ENCODE measurements at regions not wholly inside any gene's neighbourhood (a gene's known extent, or its start where the extent isn't known, plus 50 kb on each side); places are given as distances from the start of the nearest gene placed in this dataset.

DNA sequence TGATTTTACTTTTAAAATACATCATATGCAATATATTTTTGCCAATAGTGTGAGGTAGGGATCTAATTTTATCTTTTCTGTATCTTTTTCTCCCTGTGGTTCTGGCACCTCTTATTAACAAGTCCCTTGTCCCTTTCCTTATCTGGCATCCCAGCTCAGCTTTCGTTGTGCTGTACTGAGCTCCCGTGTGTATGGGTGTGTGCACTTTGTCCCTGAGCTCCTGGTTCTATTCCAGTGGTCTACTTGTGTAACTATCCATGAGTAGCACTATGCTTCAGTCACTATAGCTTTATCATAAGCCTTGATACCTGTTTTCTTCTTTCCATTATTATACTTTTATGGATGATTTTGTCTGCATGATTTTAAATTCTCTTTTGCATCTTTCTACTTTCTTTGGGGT is 401.4 kb upstream of the POU3F3 start:
- H3K4me1 Mint-ChIP-seq, result no peaks in the 10 kb centered on the region
- no peaks in the 10 kb centered on the region for H3K4me1 ChIP-seq (ENCODE audit: control insufficient read depth, insufficient read depth, low read length)
- H3K27ac Mint-ChIP-seq, result no peak overlapping the region
- no peaks in the 10 kb centered on the region for H3K9me3 Mint-ChIP-seq
- H3K36me3 Mint-ChIP-seq, result no peaks in the 10 kb centered on the region
- H3K27me3 ChIP-seq (ENCODE audit: control insufficient read depth, insufficient read depth, low read length), result no peaks in the 10 kb centered on the region
- no peak overlapping the region for H3K4me3 ChIP-seq (ENCODE audit: low read length)
- intact Hi-C loops (cut with micrococcal nuclease), result no loop called here
- no peak overlapping the region for H3K4me3 Mint-ChIP-seq
- DNase-seq (no peak), ATAC-seq (no peak)
- no peaks in the 10 kb centered on the region for H3K9me3 ChIP-seq (ENCODE audit: control insufficient read depth, insufficient read depth, low read length)
- H3K27me3 Mint-ChIP-seq (ENCODE audit: low read depth in 2 of 2), result no peaks in the 10 kb centered on the region
- H3K36me3 ChIP-seq (ENCODE audit: control insufficient read depth, insufficient read depth, low read length), result no peaks in the 10 kb centered on the region
- no peak overlapping the region for H3K27ac ChIP-seq (ENCODE audit: low read length)
- 95% methylated on average over 2 of the region's 2 CpGs for WGBS (ENCODE audit: insufficient coverage)
- TF ChIP-seq, protein P1, sequence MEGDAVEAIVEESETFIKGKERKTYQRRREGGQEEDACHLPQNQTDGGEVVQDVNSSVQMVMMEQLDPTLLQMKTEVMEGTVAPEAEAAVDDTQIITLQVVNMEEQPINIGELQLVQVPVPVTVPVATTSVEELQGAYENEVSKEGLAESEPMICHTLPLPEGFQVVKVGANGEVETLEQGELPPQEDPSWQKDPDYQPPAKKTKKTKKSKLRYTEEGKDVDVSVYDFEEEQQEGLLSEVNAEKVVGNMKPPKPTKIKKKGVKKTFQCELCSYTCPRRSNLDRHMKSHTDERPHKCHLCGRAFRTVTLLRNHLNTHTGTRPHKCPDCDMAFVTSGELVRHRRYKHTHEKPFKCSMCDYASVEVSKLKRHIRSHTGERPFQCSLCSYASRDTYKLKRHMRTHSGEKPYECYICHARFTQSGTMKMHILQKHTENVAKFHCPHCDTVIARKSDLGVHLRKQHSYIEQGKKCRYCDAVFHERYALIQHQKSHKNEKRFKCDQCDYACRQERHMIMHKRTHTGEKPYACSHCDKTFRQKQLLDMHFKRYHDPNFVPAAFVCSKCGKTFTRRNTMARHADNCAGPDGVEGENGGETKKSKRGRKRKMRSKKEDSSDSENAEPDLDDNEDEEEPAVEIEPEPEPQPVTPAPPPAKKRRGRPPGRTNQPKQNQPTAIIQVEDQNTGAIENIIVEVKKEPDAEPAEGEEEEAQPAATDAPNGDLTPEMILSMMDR (IDR thresholded peaks at IDR 0.05), result no peak

DNA sequence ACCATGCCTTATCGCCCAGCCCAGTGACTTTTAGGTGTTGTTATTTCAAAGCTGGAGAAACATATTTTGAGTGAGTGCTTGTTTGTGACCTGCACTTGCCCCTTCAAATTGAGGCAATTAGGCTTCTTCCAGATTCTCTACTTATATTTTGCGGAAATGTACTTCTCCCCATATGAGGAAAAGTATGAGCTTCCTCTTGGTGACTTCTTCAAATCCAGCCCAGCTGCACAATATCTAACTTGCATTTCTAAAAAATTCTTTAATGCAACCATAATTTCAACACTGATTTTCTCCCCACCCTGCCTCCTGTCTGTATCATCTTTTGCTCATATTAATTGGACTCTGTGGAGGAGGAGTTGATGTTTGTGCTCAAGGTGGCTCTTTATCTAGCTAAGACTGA is 391.2 kb upstream of the POU3F3 start:
- H3K27me3 ChIP-seq (ENCODE audit: control insufficient read depth, insufficient read depth, low read length), result peaks cover 2% of the 10 kb centered on the region
- H3K36me3 ChIP-seq (ENCODE audit: control insufficient read depth, insufficient read depth, low read length), result no peaks in the 10 kb centered on the region
- TF ChIP-seq, protein P1 (IDR thresholded peaks at IDR 0.05), result no peak
- Mint-ChIP-seq H3K9me3 (peaks cover 0 to 5% of the 10 kb centered on the region in 2 donors), H3K4me3 (no peak overlapping the region), H3K36me3 (no peaks in the 10 kb centered on the region), H3K4me1 (no peaks in the 10 kb centered on the region), H3K27me3 (ENCODE audit: low read depth in 2 of 2) (no peaks in the 10 kb centered on the region), H3K27ac (no peak overlapping the region)
- no peak overlapping the region for H3K27ac ChIP-seq (ENCODE audit: low read length)
- intact Hi-C loops (cut with micrococcal nuclease), result no loop called here
- 90% methylated on average over 2 of the region's 2 CpGs for WGBS (ENCODE audit: insufficient coverage)
- ATAC-seq, result no peak
- DNase-seq, result no peak
- H3K4me3 ChIP-seq (ENCODE audit: low read length), result no peak overlapping the region
- H3K9me3 ChIP-seq (ENCODE audit: control insufficient read depth, insufficient read depth, low read length), result no peaks in the 10 kb centered on the region
- H3K4me1 ChIP-seq (ENCODE audit: control insufficient read depth, insufficient read depth, low read length), result no peaks in the 10 kb centered on the region

DNA sequence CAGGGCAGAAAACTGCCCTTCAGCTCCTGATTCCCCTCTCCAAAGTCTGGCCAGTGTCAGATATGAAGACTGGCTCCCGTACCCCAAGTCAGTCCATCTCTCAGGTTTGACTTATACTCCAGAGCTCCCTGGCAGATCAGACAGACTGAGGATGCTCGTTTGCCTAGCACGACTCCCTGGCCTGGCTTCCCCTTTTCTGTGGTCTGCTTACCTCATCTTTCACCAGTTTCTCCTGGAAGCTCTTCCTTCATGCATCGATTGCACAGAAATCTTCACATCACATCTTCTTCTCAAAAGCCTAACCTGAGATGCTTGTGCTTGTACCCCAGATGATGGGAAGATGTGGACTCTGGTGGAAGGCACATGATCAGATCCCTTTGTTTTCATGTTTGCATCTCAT is 387.9 kb upstream of the POU3F3 start:
- no peaks in the 10 kb centered on the region for H3K36me3 Mint-ChIP-seq
- no peaks in the 10 kb centered on the region for H3K4me1 ChIP-seq (ENCODE audit: control insufficient read depth, insufficient read depth, low read length)
- peaks cover 0 to 5% of the 10 kb centered on the region in 2 donors for H3K9me3 Mint-ChIP-seq
- intact Hi-C loops (cut with micrococcal nuclease), result no loop called here
- DNase-seq, result no peak
- no peak overlapping the region for H3K4me3 ChIP-seq (ENCODE audit: low read length)
- no peak for ATAC-seq
- no peak overlapping the region for H3K4me3 Mint-ChIP-seq
- H3K27me3 Mint-ChIP-seq (ENCODE audit: low read depth in 2 of 2), result no peaks in the 10 kb centered on the region
- WGBS (ENCODE audit: insufficient coverage), result 37% methylated on average over 3 of the region's 4 CpGs
- TF ChIP-seq, protein P1 (IDR thresholded peaks at IDR 0.05), result no peak
- H3K27ac Mint-ChIP-seq, result no peak overlapping the region
- H3K27me3 ChIP-seq (ENCODE audit: control insufficient read depth, insufficient read depth, low read length), result no peaks in the 10 kb centered on the region
- H3K27ac ChIP-seq (ENCODE audit: low read length), result no peak overlapping the region
- H3K36me3 ChIP-seq (ENCODE audit: control insufficient read depth, insufficient read depth, low read length), result no peaks in the 10 kb centered on the region
- H3K4me1 Mint-ChIP-seq, result no peaks in the 10 kb centered on the region
- H3K9me3 ChIP-seq (ENCODE audit: control insufficient read depth, insufficient read depth, low read length), result no peaks in the 10 kb centered on the region

DNA sequence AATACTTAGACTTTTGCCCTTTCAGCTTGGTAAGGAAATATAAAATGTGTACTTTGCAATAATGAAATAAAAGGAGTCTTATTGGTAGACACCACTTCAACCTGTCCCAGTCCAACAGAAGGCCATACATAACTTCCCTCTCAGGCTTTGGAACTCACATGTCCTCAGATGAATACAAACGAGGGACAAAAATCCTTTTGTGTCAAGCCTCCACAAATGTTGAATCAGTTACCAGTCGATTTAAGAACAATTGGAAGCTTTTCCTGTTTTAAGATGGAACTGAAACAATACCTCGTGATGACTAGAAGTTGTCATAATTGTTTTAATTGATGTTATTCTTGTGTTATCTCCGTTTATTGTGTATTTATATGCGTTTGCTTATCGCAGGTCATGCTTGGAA is 385.1 kb upstream of the POU3F3 start:
- no peaks in the 10 kb centered on the region for H3K27me3 Mint-ChIP-seq (ENCODE audit: low read depth in 2 of 2)
- no peak for DNase-seq
- intact Hi-C loops (cut with micrococcal nuclease), result no loop called here
- H3K4me3 Mint-ChIP-seq, result no peak overlapping the region
- no peak for ATAC-seq
- no peaks in the 10 kb centered on the region for H3K27me3 ChIP-seq (ENCODE audit: control insufficient read depth, insufficient read depth, low read length)
- no peak overlapping the region for H3K27ac Mint-ChIP-seq
- no peaks in the 10 kb centered on the region for H3K4me1 ChIP-seq (ENCODE audit: control insufficient read depth, insufficient read depth, low read length)
- no peaks in the 10 kb centered on the region for H3K36me3 ChIP-seq (ENCODE audit: control insufficient read depth, insufficient read depth, low read length)
- no peaks in the 10 kb centered on the region for H3K9me3 ChIP-seq (ENCODE audit: control insufficient read depth, insufficient read depth, low read length)
- peaks cover 0 to 2% of the 10 kb centered on the region in 2 donors for H3K9me3 Mint-ChIP-seq
- no peak overlapping the region for H3K27ac ChIP-seq (ENCODE audit: low read length)
- no peaks in the 10 kb centered on the region for H3K36me3 Mint-ChIP-seq
- TF ChIP-seq, protein P1 (IDR thresholded peaks at IDR 0.05), result no peak
- no peaks in the 10 kb centered on the region for H3K4me1 Mint-ChIP-seq
- no peak overlapping the region for H3K4me3 ChIP-seq (ENCODE audit: low read length)
- 84% methylated on average over 6 of the region's 6 CpGs for WGBS (ENCODE audit: insufficient coverage)

Data from natural killer cell (primary cell).